Activated CD4-positive, alpha-beta T cell treated with anti-CD3 and anti-CD28 coated beads, Interleukin-2, amount 10 ng/mL, durations not matched to agents 24 days and 14 days (primary cell): ENCODE measurements at regions not wholly inside any gene's neighbourhood (a gene's known extent, or its start where the extent isn't known, plus 50 kb on each side); places are given as distances from the start of the nearest gene placed in this dataset.

Experiments used
- DNase-seq: peaks from one replicate; pipeline ENCODE4 v3.0.0; 2022
- H3K27ac Mint-ChIP-seq: one replicate; pipeline ENCODE4 v1.8.0; 2022; ENCODE audit warnings: mild to moderate bottlenecking, mixed read lengths
- H3K27me3 Mint-ChIP-seq: one replicate; pipeline ENCODE4 v1.8.0; 2022; ENCODE audit warnings: mixed read lengths
- H3K36me3 Mint-ChIP-seq: one replicate; pipeline ENCODE4 v1.8.0; 2022; ENCODE audit warnings: low read depth, mild to moderate bottlenecking, mixed read lengths
- H3K4me1 Mint-ChIP-seq: one replicate; pipeline ENCODE4 v1.8.0; 2021; ENCODE audit warnings: mixed read lengths
- H3K4me3 Mint-ChIP-seq: one replicate; pipeline ENCODE4 v1.8.0; 2022; ENCODE audit warnings: mild to moderate bottlenecking, moderate library complexity, mixed read lengths
- H3K9me3 Mint-ChIP-seq: one replicate; pipeline ENCODE4 v1.8.0; 2021; ENCODE audit warnings: mixed read lengths
- intact Hi-C: fragments of 100-400 bp; cut with micrococcal nuclease; formaldehyde crosslinking; loops from one replicate; pipeline ENCODE4 v1.15.1; 2023

DNA sequence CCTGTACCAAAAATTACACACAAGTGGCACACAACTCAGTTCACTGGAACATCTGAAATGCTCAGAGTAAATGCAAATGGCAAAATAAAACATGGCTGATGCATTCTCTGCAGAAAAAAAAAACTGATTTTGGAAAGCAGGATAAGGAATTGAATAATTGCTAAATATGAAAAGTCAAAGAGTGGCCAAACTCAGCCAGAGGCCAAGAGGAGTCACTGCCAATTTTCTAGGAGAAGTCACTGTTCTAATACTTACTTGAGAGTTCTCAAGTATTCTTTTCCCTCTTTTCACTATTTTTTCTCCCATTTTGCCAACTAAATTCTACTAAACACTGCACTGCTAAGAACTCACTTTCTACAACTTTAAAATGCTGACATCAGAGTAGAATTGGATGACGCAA is 1018.6 kb downstream of the TUSC7 start:
- DNase-seq = no peak
- H3K27me3 Mint-ChIP-seq = no peaks in the 10 kb centered on the region
- no peak overlapping the region for H3K4me3 Mint-ChIP-seq
- no peaks in the 10 kb centered on the region for H3K36me3 Mint-ChIP-seq
- H3K9me3 Mint-ChIP-seq = no peaks in the 10 kb centered on the region
- intact Hi-C loops = loop anchor here (10.0 kb wide), 1 partner anchor 953 kb away; no protein-coding TSS in a partner anchor
- no peaks in the 10 kb centered on the region for H3K4me1 Mint-ChIP-seq
- H3K27ac Mint-ChIP-seq = no peak overlapping the region

- Mint-ChIP-seq H3K4me3 (no peak overlapping the region), H3K9me3 (no peaks in the 10 kb centered on the region), H3K4me1 (no peaks in the 10 kb centered on the region), H3K27me3 (no peaks in the 10 kb centered on the region), H3K36me3 (no peaks in the 10 kb centered on the region), H3K27ac (no peak overlapping the region)
- no peak for DNase-seq
- intact Hi-C loops = no loop called here
These were observed 1024.9 kb downstream of the TUSC7 start for GRCh38 chr3:117734496-117734895.

DNA sequence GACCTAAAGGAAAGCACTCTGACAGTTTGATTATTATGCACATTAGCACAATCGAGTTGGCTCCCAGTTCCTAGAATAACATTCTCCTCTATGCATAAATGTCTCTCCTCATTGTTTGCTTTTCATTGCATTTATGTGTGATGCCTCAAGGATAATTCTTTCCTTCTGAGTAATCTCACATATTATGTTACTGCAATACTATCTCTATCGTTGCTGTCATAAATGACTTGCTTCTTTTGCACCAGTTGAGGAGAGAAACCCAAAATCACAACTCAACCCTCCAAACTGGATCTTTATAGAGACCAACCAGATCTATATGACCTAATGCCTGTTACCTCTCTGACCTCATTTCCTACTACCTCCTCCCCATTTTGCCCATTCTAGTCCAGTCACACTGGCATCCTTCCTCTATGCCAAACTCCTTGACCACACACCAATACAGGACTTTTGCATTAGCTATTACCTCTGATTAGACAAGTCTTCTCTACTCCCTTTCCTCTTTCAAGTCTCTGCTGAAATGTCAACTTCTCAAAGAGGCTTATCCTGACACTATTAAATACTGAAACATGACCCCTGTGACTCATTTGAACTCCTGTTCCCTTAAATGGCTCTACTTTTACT is 1026.0 kb downstream of the TUSC7 start:
- no peak overlapping the region for H3K4me3 Mint-ChIP-seq
- no peak for DNase-seq
- no peak overlapping the region for H3K27ac Mint-ChIP-seq
- intact Hi-C loops = no loop called here
- no peaks in the 10 kb centered on the region for H3K27me3 Mint-ChIP-seq
- H3K4me1 Mint-ChIP-seq = no peaks in the 10 kb centered on the region
- no peaks in the 10 kb centered on the region for H3K9me3 Mint-ChIP-seq
- no peaks in the 10 kb centered on the region for H3K36me3 Mint-ChIP-seq

- no peak overlapping the region for H3K27ac Mint-ChIP-seq
- H3K27me3 Mint-ChIP-seq = no peaks in the 10 kb centered on the region
- no peaks in the 10 kb centered on the region for H3K9me3 Mint-ChIP-seq
- DNase-seq = no peak
- H3K4me1 Mint-ChIP-seq = no peaks in the 10 kb centered on the region
- no peaks in the 10 kb centered on the region for H3K36me3 Mint-ChIP-seq
- H3K4me3 Mint-ChIP-seq = no peak overlapping the region
- intact Hi-C loops = no loop called here
These were observed 1027.3 kb downstream of the TUSC7 start for GRCh38 chr3:117736846-117737245.

DNA sequence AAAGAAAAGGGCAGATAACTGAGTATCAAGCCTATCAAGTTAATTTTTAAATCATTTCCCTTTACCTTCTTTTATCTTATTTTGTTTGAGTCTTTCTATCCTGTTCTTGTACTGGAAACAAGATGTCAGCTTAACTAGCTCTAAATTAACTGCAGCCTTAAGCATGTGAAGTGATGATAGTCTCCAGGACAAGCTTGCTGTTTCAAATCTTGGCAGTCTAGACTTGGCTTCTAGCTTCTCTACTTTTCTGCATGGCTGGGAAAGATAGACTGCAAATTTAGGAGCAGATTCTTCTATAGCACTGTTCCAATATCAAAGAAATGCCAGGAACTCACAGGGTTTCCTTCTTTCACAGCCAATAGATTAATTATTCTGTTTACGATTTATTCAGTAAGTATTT is 1034.4 kb downstream of the TUSC7 start:
- no peak for DNase-seq
- H3K36me3 Mint-ChIP-seq = no peaks in the 10 kb centered on the region
- H3K9me3 Mint-ChIP-seq = no peaks in the 10 kb centered on the region
- no peaks in the 10 kb centered on the region for H3K4me1 Mint-ChIP-seq
- H3K4me3 Mint-ChIP-seq = no peak overlapping the region
- intact Hi-C loops = no loop called here
- no peak overlapping the region for H3K27ac Mint-ChIP-seq
- no peaks in the 10 kb centered on the region for H3K27me3 Mint-ChIP-seq

DNA sequence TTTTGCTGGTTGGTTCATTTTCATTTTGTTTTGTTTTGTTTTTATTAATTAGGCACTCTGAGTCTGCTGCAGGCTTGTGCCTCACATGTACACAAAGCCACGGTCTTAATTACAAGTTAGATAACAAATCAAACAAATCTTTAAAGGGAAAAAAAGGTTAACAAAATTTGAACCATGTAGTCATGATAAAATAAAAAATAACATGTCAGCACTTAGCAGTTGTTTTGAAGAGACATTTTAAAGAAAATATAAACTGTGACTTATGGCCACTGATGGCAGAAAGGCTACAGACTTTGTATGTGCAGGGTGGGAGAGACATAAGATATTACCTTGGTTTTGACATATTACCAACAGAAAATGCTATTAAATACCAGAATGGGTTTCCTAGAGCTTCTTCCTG is 1035.4 kb downstream of the TUSC7 start:
- Mint-ChIP-seq H3K27me3 (no peaks in the 10 kb centered on the region), H3K4me1 (no peaks in the 10 kb centered on the region), H3K36me3 (no peaks in the 10 kb centered on the region), H3K4me3 (no peak overlapping the region), H3K27ac (no peak overlapping the region), H3K9me3 (no peaks in the 10 kb centered on the region)
- intact Hi-C loops = no loop called here
- DNase-seq = no peak

DNA sequence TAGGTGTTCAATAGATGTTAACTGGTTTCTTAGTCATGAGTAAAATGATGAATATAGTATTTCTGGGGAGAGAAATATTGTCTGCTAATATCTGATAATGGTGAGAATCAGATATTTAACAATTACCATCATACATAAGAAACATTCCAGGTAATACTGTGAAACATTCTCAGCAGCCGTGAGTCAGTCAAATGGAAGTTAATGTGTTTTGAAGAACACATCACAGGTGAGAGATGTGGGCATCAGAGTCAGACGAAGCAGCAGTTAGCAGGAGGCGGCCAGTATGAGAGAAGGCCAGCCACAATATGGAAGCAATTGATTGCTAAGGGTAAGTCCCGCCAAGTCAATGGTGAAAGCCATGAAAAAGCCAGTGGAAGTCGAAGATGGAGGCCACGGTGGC is 1035.9 kb downstream of the TUSC7 start:
- intact Hi-C loops = no loop called here
- no peaks in the 10 kb centered on the region for H3K4me1 Mint-ChIP-seq
- no peak overlapping the region for H3K4me3 Mint-ChIP-seq
- no peak overlapping the region for H3K27ac Mint-ChIP-seq
- no peaks in the 10 kb centered on the region for H3K27me3 Mint-ChIP-seq
- no peak for DNase-seq
- H3K36me3 Mint-ChIP-seq = no peaks in the 10 kb centered on the region
- H3K9me3 Mint-ChIP-seq = no peaks in the 10 kb centered on the region

GRCh38 chr3:117746066-117746465 is 1036.5 kb downstream of the TUSC7 start:
- no peaks in the 10 kb centered on the region for H3K4me1 Mint-ChIP-seq
- no peak overlapping the region for H3K4me3 Mint-ChIP-seq
- intact Hi-C loops = no loop called here
- no peaks in the 10 kb centered on the region for H3K9me3 Mint-ChIP-seq
- no peaks in the 10 kb centered on the region for H3K27me3 Mint-ChIP-seq
- DNase-seq = no peak
- no peaks in the 10 kb centered on the region for H3K36me3 Mint-ChIP-seq
- no peak overlapping the region for H3K27ac Mint-ChIP-seq

GRCh38 chr3:117748131-117748530 is 1038.6 kb downstream of the TUSC7 start:
- intact Hi-C loops = no loop called here
- DNase-seq = no peak
- Mint-ChIP-seq H3K27ac (no peak overlapping the region), H3K4me3 (no peak overlapping the region), H3K9me3 (no peaks in the 10 kb centered on the region), H3K27me3 (no peaks in the 10 kb centered on the region), H3K4me1 (no peaks in the 10 kb centered on the region), H3K36me3 (no peaks in the 10 kb centered on the region)

DNA sequence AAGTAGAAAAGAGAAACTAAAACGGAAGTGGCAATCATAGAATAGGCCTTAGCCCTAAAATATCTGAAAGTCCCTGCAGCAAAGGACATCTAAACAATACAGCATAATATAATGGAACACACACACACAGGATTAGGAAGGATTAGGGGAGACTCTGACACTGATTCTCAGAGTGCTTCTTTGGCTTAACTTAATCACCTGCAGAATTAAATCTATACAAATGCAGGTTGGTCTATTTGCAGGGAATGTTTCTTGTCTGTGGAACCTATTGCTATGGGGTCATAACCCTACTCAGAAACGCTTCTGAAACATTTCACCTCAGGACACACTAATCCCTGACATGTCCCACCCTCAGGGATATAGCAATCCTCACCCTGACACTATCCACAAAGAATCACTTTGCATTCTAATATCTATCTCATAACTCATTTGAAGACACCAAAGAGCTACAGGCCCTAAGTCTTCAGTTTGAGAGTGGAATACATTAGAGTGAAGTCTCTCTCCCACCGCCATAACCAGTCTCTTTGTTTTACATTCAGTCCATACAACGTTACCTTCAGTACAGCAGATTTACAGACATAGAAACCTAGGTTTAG is 1041.2 kb downstream of the TUSC7 start:
- H3K27ac Mint-ChIP-seq = no peak overlapping the region
- intact Hi-C loops = no loop called here

DNA sequence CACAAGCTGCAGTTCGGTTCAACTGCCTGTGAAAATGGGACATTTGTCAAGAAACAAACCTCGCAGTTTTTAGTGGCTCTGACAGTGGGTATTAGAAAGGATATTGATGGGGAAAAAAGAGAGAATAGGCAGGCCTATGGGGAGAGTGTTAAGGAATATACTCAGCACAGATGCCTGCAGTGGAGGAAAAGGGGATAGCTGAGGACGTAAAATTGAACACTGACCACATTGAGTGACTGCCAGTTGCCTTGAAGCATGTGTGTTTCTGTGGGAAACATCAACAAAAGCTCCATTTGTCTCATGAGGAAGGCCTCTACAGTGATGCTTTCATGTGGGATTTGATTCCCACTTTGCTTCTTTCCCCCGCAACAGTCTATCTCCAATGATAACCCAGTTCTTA is 1042.1 kb downstream of the TUSC7 start:
- intact Hi-C loops = no loop called here
- H3K27ac Mint-ChIP-seq = no peak overlapping the region

More for the DNA sequence above, 1041.2 kb downstream of the TUSC7 start:
- Mint-ChIP-seq H3K27me3 (no peaks in the 10 kb centered on the region), H3K36me3 (no peaks in the 10 kb centered on the region), H3K4me3 (no peak overlapping the region), H3K9me3 (no peaks in the 10 kb centered on the region), H3K4me1 (no peaks in the 10 kb centered on the region)
- DNase-seq = no peak

GRCh38 chr3:117752984-117753717 is 1043.6 kb downstream of the TUSC7 start:
- H3K9me3 Mint-ChIP-seq = no peaks in the 10 kb centered on the region
- no peak for DNase-seq
- intact Hi-C loops = no loop called here
- no peaks in the 10 kb centered on the region for H3K27me3 Mint-ChIP-seq
- H3K4me1 Mint-ChIP-seq = no peaks in the 10 kb centered on the region
- H3K4me3 Mint-ChIP-seq = no peak overlapping the region
- no peaks in the 10 kb centered on the region for H3K36me3 Mint-ChIP-seq
- no peak overlapping the region for H3K27ac Mint-ChIP-seq

More for the DNA sequence above, 1042.1 kb downstream of the TUSC7 start:
- H3K36me3 Mint-ChIP-seq = no peaks in the 10 kb centered on the region
- no peaks in the 10 kb centered on the region for H3K27me3 Mint-ChIP-seq
- H3K9me3 Mint-ChIP-seq = no peaks in the 10 kb centered on the region
- no peak overlapping the region for H3K4me3 Mint-ChIP-seq
- no peaks in the 10 kb centered on the region for H3K4me1 Mint-ChIP-seq
- DNase-seq = no peak

DNA sequence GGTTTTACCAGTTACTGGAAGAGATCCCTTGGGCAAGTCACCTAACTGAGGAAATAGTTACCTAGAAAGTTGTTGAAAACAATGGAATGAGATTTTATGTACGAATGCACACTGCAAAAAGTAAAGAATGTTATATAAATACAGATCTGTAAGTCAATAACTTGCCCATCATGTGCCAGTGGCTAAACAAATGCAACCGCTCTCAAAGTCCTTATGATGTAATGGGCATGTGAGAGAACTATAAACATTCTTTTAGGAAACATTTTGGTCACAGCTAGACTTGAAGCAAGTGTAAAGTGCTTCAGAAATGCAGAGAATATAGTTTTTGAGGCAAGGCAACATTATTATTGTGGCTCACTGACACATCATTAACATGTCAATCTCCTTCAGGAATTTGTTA is 1044.5 kb downstream of the TUSC7 start:
- H3K4me3 Mint-ChIP-seq = no peak overlapping the region
- intact Hi-C loops = no loop called here
- no peaks in the 10 kb centered on the region for H3K9me3 Mint-ChIP-seq
- H3K27ac Mint-ChIP-seq = no peak overlapping the region
- DNase-seq = no peak
- H3K4me1 Mint-ChIP-seq = no peaks in the 10 kb centered on the region
- H3K36me3 Mint-ChIP-seq = no peaks in the 10 kb centered on the region
- H3K27me3 Mint-ChIP-seq = no peaks in the 10 kb centered on the region

DNA sequence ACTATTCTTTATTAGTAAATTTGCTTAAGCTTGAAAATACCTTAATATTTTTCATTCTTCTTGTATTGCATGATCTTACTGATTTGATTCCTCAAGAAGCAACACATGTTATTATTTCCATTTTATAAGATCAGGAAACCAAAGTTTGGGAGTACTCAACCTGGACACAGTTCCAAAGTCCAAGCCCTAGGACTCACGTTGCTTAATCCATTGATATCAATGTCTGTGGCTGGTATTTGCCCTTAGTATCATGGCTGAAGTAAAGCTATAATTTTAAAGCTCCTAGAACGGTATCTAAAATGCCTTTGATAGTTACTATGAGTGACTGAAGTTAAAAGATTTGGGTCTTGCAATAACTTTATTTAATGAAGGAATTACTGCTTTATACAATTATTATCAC is 1045.3 kb downstream of the TUSC7 start:
- Mint-ChIP-seq H3K27me3 (no peaks in the 10 kb centered on the region), H3K4me1 (no peaks in the 10 kb centered on the region), H3K4me3 (no peak overlapping the region), H3K9me3 (no peaks in the 10 kb centered on the region), H3K36me3 (no peaks in the 10 kb centered on the region), H3K27ac (no peak overlapping the region)
- intact Hi-C loops = no loop called here
- DNase-seq = no peak
